ENCODE measurements at regions not wholly inside any gene's neighbourhood (a gene's known extent, or its start where the extent isn't known, plus 50 kb on each side); places are given as distances from the start of the nearest gene placed in this dataset.
"Not testable (repeated sequence)": the region's sequence is repeated elsewhere in the genome, so short reads cannot be mapped to it uniquely, and the experiment has no call there.

DNA sequence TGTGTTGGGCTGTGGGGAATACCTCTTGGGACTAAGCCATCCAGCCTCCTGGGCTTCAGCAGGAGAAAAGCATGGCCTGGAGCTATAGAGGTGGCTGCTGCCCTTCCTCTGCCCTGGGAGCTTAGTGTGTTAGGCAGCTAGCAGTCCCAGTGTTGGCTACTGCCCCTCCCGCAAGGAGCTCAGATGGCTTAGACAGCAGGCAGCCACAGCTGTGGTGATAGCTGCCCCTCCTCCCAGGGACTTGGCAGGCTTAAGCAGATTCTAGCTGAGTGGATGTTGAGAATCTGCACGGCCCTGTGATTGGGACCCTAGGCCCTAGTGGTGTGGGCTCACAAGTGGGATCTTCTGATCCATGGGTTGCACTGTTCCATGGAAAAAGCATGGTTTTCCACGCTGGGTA lies 264.5 kb downstream of the TDRD3 start:
- POLR2A ChIA-PET = no interaction called here

GRCh38 chr13:60657586-60657985 lies 260.6 kb downstream of the TDRD3 start:
- H3K27ac Mint-ChIP-seq; H3K36me3 Mint-ChIP-seq; H3K27me3 Mint-ChIP-seq (ENCODE audit: low read depth); DNase-seq (ENCODE audit: low spot score); ATAC-seq; H3K9me3 Mint-ChIP-seq; POLR2A ChIA-PET; CTCF ChIA-PET; H3K4me3 Mint-ChIP-seq; H3K4me1 Mint-ChIP-seq: not testable (repeated sequence)

More for the DNA sequence above, 264.5 kb downstream of the TDRD3 start:
- CTCF ChIA-PET = no interaction called here
- no peaks in the 10 kb centered on the region for H3K4me1 Mint-ChIP-seq
- H3K4me3 Mint-ChIP-seq = no peak overlapping the region
- no peak overlapping the region for H3K27ac Mint-ChIP-seq
- H3K9me3 Mint-ChIP-seq = peaks cover 10% of the 10 kb centered on the region; the same call in 1 of the 2 replicates
- no peaks in the 10 kb centered on the region for H3K36me3 Mint-ChIP-seq
- DNase-seq (ENCODE audit: low spot score) (no peak), ATAC-seq (peak; percentile 52)
- H3K27me3 Mint-ChIP-seq (ENCODE audit: low read depth) = no peaks in the 10 kb centered on the region; the same call in 1 of the 2 replicates
- TF ChIP-seq IRF1 (CRISPR knock-in tag; IDR thresholded peaks at IDR 0.05) (no peak), ZNF121 (CRISPR knock-in tag; IDR thresholded peaks at IDR 0.05) (no peak), SP1 (CRISPR knock-in tag; conservative IDR thresholded peaks at IDR 0.05) (no peak), ZNF232 (CRISPR knock-in tag; IDR thresholded peaks at IDR 0.05) (no peak), EMX1 (CRISPR knock-in tag; IDR thresholded peaks at IDR 0.05) (no peak), FOXP1 (CRISPR knock-in tag; IDR thresholded peaks at IDR 0.05; ENCODE audit: borderline replicate concordance) (no peak), GRHL2 (CRISPR knock-in tag; IDR thresholded peaks at IDR 0.05; ENCODE audit: insufficient replicate concordance, severe bottlenecking) (no peak), HMGA2 (CRISPR knock-in tag; IDR thresholded peaks at IDR 0.05) (no peak), TP53 (CRISPR knock-in tag; IDR thresholded peaks at IDR 0.05) (no peak), ELF4 (CRISPR knock-in tag; IDR thresholded peaks at IDR 0.05; ENCODE audit: low read depth) (no peak), PRRX2 (CRISPR knock-in tag; IDR thresholded peaks at IDR 0.05) (no peak), TEAD4 (CRISPR knock-in tag; IDR thresholded peaks at IDR 0.05) (no peak), NFYB (CRISPR knock-in tag; conservative IDR thresholded peaks at IDR 0.05; ENCODE audit: low read depth) (no peak), CREM (CRISPR knock-in tag; IDR thresholded peaks at IDR 0.05) (no peak), MXD4 (CRISPR knock-in tag; IDR thresholded peaks at IDR 0.05; ENCODE audit: borderline replicate concordance) (no peak), RELA (CRISPR knock-in tag; IDR thresholded peaks at IDR 0.05; ENCODE audit: borderline replicate concordance) (no peak)
- TF ChIP-seq, protein P1, sequence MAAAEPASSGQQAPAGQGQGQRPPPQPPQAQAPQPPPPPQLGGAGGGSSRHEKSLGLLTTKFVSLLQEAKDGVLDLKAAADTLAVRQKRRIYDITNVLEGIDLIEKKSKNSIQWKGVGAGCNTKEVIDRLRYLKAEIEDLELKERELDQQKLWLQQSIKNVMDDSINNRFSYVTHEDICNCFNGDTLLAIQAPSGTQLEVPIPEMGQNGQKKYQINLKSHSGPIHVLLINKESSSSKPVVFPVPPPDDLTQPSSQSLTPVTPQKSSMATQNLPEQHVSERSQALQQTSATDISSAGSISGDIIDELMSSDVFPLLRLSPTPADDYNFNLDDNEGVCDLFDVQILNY (CRISPR knock-in tag; IDR thresholded peaks at IDR 0.05) = no peak
- TF ChIP-seq, protein P2, sequence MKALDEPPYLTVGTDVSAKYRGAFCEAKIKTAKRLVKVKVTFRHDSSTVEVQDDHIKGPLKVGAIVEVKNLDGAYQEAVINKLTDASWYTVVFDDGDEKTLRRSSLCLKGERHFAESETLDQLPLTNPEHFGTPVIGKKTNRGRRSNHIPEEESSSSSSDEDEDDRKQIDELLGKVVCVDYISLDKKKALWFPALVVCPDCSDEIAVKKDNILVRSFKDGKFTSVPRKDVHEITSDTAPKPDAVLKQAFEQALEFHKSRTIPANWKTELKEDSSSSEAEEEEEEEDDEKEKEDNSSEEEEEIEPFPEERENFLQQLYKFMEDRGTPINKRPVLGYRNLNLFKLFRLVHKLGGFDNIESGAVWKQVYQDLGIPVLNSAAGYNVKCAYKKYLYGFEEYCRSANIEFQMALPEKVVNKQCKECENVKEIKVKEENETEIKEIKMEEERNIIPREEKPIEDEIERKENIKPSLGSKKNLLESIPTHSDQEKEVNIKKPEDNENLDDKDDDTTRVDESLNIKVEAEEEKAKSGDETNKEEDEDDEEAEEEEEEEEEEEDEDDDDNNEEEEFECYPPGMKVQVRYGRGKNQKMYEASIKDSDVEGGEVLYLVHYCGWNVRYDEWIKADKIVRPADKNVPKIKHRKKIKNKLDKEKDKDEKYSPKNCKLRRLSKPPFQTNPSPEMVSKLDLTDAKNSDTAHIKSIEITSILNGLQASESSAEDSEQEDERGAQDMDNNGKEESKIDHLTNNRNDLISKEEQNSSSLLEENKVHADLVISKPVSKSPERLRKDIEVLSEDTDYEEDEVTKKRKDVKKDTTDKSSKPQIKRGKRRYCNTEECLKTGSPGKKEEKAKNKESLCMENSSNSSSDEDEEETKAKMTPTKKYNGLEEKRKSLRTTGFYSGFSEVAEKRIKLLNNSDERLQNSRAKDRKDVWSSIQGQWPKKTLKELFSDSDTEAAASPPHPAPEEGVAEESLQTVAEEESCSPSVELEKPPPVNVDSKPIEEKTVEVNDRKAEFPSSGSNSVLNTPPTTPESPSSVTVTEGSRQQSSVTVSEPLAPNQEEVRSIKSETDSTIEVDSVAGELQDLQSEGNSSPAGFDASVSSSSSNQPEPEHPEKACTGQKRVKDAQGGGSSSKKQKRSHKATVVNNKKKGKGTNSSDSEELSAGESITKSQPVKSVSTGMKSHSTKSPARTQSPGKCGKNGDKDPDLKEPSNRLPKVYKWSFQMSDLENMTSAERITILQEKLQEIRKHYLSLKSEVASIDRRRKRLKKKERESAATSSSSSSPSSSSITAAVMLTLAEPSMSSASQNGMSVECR (CRISPR knock-in tag; IDR thresholded peaks at IDR 0.05; ENCODE audit: borderline replicate concordance) = no peak
- TF ChIP-seq, protein P3, sequence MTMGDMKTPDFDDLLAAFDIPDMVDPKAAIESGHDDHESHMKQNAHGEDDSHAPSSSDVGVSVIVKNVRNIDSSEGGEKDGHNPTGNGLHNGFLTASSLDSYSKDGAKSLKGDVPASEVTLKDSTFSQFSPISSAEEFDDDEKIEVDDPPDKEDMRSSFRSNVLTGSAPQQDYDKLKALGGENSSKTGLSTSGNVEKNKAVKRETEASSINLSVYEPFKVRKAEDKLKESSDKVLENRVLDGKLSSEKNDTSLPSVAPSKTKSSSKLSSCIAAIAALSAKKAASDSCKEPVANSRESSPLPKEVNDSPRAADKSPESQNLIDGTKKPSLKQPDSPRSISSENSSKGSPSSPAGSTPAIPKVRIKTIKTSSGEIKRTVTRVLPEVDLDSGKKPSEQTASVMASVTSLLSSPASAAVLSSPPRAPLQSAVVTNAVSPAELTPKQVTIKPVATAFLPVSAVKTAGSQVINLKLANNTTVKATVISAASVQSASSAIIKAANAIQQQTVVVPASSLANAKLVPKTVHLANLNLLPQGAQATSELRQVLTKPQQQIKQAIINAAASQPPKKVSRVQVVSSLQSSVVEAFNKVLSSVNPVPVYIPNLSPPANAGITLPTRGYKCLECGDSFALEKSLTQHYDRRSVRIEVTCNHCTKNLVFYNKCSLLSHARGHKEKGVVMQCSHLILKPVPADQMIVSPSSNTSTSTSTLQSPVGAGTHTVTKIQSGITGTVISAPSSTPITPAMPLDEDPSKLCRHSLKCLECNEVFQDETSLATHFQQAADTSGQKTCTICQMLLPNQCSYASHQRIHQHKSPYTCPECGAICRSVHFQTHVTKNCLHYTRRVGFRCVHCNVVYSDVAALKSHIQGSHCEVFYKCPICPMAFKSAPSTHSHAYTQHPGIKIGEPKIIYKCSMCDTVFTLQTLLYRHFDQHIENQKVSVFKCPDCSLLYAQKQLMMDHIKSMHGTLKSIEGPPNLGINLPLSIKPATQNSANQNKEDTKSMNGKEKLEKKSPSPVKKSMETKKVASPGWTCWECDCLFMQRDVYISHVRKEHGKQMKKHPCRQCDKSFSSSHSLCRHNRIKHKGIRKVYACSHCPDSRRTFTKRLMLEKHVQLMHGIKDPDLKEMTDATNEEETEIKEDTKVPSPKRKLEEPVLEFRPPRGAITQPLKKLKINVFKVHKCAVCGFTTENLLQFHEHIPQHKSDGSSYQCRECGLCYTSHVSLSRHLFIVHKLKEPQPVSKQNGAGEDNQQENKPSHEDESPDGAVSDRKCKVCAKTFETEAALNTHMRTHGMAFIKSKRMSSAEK (CRISPR knock-in tag; IDR thresholded peaks at IDR 0.05; ENCODE audit: borderline replicate concordance) = no peak

All from WTC11 (cell line).